MM.1S (cell line): ENCODE measurements at regions not wholly inside any gene's neighbourhood (a gene's known extent, or its start where the extent isn't known, plus 50 kb on each side); places are given as distances from the start of the nearest gene placed in this dataset.

ENCODE experiments used
- DNase-seq: peaks from one replicate; pipeline ENCODE4 v3.0.0-alpha.2; 2015
- H2AFZ ChIP-seq: fragments of 300-600 bp; sonication (generic); 2 replicates; pipeline ENCODE4 v1.6.0; 2016; ENCODE audit warnings: antibody characterized with exemption, low read length
- H3F3A ChIP-seq: fragments of 300-600 bp; sonication (generic); 2 replicates; pipeline ENCODE4 v1.6.1; 2016; ENCODE audit warnings: mild to moderate bottlenecking, antibody characterized with exemption, low read length, moderate library complexity, mixed read lengths; ENCODE audit not compliant: insufficient read depth
- H3K27ac ChIP-seq: fragments of 300-600 bp; sonication (generic); 2 replicates; pipeline ENCODE4 v1.5.1; 2016; ENCODE audit warnings: mild to moderate bottlenecking, low read length
- H3K27me3 ChIP-seq: fragments of 300-600 bp; sonication (generic); replicated peaks from 2 replicates; pipeline ENCODE4 v1.6.0; 2016; ENCODE audit warnings: low read length; ENCODE audit not compliant: insufficient read depth
- H3K36me3 ChIP-seq: fragments of 300-600 bp; sonication (generic); replicated peaks from 2 replicates; pipeline ENCODE4 v1.6.1; 2016; ENCODE audit warnings: mild to moderate bottlenecking, low read length, mixed read lengths; ENCODE audit not compliant: insufficient read depth
- H3K4me1 ChIP-seq: fragments of 300-600 bp; sonication (generic); 2 replicates; pipeline ENCODE4 v1.6.1; 2016; ENCODE audit warnings: low read length, mixed read lengths
- H3K4me2 ChIP-seq: fragments of 300-600 bp; sonication (generic); 2 replicates; pipeline ENCODE4 v1.6.0; 2016; ENCODE audit warnings: low read depth, low read length
- H3K4me3 ChIP-seq: fragments of 300-600 bp; sonication (generic); 2 replicates; pipeline ENCODE4 v1.5.1; 2016; ENCODE audit warnings: low read length, mixed read lengths
- H3K79me2 ChIP-seq: fragments of 300-600 bp; sonication (generic); 2 replicates; pipeline ENCODE4 v1.6.1; 2016; ENCODE audit warnings: mixed run types, low read length, mixed read lengths
- H3K9ac ChIP-seq: fragments of 300-600 bp; sonication (generic); 2 replicates; pipeline ENCODE4 v1.6.1; 2016; ENCODE audit warnings: low read length, mixed read lengths
- H3K9me2 ChIP-seq: fragments of 300-600 bp; sonication (generic); replicated peaks from 2 replicates; pipeline ENCODE4 v1.6.1; 2016; ENCODE audit warnings: mild to moderate bottlenecking, low read length, mixed read lengths; ENCODE audit not compliant: insufficient read depth
- H3K9me3 ChIP-seq: fragments of 300-600 bp; sonication (generic); replicated peaks from 2 replicates; pipeline ENCODE4 v1.6.1; 2016; ENCODE audit warnings: mild to moderate bottlenecking, low read length, mixed read lengths; ENCODE audit not compliant: insufficient read depth
- H4K20me1 ChIP-seq: fragments of 300-600 bp; sonication (generic); 2 replicates; pipeline ENCODE4 v1.6.1; 2016; ENCODE audit warnings: mild to moderate bottlenecking, low read length, moderate library complexity, mixed read lengths; ENCODE audit not compliant: insufficient read depth
- CTCF ChIP-seq: fragments of 300-600 bp; sonication (generic); IDR thresholded peaks from 2 replicates; pipeline ENCODE4 v1.5.1; 2016; ENCODE audit warnings: antibody characterized with exemption, low read length, mixed read lengths
- EZH2 ChIP-seq: fragments of 300-600 bp; sonication (generic); optimal IDR thresholded peaks from 2 replicates; pipeline ENCODE3; 2017; ENCODE audit warnings: low read depth, mild to moderate bottlenecking, antibody characterized with exemption, low read length, mixed read lengths
- EZH2phosphoT487 ChIP-seq: fragments of 300-600 bp; sonication (generic); IDR thresholded peaks from 2 replicates; pipeline ENCODE4 v1.6.1; 2018; ENCODE audit warnings: antibody characterized with exemption, low read length

- H3K27ac ChIP-seq, result no peak overlapping the region
- H3K9me3 ChIP-seq, result no peaks in the 10 kb centered on the region
- H3K79me2 ChIP-seq, result no peaks in the 10 kb centered on the region
- H3K4me3 ChIP-seq, result no peak overlapping the region
- TF ChIP-seq CTCF (no peak), EZH2phosphoT487 (no peak), EZH2 (no peak)
- H3K9me2 ChIP-seq, result no peaks in the 10 kb centered on the region
- H3K27me3 ChIP-seq, result no peaks in the 10 kb centered on the region
- no peaks in the 10 kb centered on the region for H4K20me1 ChIP-seq
- H3K4me2 ChIP-seq, result no peak overlapping the region
- no peak for DNase-seq
- H3K36me3 ChIP-seq, result no peaks in the 10 kb centered on the region
- no peaks in the 10 kb centered on the region for H3K4me1 ChIP-seq
- no peaks in the 10 kb centered on the region for H3F3A ChIP-seq
- H2AFZ ChIP-seq, result no peak overlapping the region
- no peak overlapping the region for H3K9ac ChIP-seq
These were observed 494.7 kb downstream of the EPHA5 start for GRCh38 chr4:65175585-65175984.

DNA sequence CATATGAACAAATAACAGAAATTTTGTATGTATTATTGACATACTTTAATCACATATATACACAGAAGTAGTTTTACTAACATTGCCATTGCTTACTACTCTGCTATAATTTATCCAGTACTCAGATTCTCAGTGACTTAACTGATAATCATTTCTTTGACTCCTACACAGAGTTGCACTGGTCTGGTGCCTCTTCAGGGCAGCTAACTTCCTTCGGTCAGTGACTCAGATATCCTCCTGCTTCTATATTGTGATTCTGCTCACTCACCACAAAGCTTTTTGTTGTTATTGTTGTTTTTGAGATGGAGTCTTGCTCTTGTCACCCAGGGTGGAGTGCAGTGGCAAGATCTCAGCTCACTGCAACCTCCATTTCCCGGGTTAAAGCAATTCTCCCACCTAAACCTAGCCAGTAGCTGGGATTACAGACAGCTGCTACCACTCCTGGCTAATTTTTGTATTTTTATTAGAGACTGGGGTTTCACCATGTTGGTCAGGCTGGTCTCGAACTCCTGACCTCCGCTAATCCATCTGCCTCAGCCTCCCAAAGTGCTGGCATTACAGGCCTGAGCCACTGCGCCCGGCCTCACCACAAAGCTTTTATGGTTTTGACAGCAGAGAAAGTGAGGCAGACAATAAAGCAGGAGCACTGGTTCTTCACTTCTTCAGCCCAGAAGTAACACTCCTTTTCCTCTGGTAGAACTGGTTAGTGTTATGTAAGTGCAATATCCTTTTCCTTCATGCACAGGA, 499.3 kb downstream of the EPHA5 start:
- no peak for TF ChIP-seq CTCF
- no peak for TF ChIP-seq EZH2phosphoT487
- Histone ChIP-seq H3K9me3 (no peaks in the 10 kb centered on the region), H3K79me2 (no peaks in the 10 kb centered on the region), H4K20me1 (no peaks in the 10 kb centered on the region), H3K36me3 (no peaks in the 10 kb centered on the region), H3K9ac (no peak overlapping the region), H2AFZ (no peak overlapping the region), H3K9me2 (no peaks in the 10 kb centered on the region), H3K4me1 (no peaks in the 10 kb centered on the region), H3K27ac (no peak overlapping the region), H3K27me3 (no peaks in the 10 kb centered on the region), H3K4me3 (no peak overlapping the region), H3F3A (no peaks in the 10 kb centered on the region), H3K4me2 (no peak overlapping the region)
- DNase-seq, result no peak

- no peak overlapping the region for H2AFZ ChIP-seq
- H3K9ac ChIP-seq, result no peak overlapping the region
- H3K9me3 ChIP-seq, result no peaks in the 10 kb centered on the region
- H4K20me1 ChIP-seq, result no peaks in the 10 kb centered on the region
- H3K9me2 ChIP-seq, result no peaks in the 10 kb centered on the region
- H3K27ac ChIP-seq, result no peak overlapping the region
- H3K4me3 ChIP-seq, result no peak overlapping the region
- H3K4me2 ChIP-seq, result no peak overlapping the region
- H3K79me2 ChIP-seq, result no peaks in the 10 kb centered on the region
- no peaks in the 10 kb centered on the region for H3F3A ChIP-seq
- H3K27me3 ChIP-seq, result no peaks in the 10 kb centered on the region
- no peaks in the 10 kb centered on the region for H3K36me3 ChIP-seq
- no peak for DNase-seq
- no peaks in the 10 kb centered on the region for H3K4me1 ChIP-seq
- TF ChIP-seq CTCF (no peak), EZH2 (no peak), EZH2phosphoT487 (no peak)
These were observed 502.6 kb downstream of the EPHA5 start for GRCh38 chr4:65167719-65168118.
